HepG2 (cell line): ENCODE measurements at regions not wholly inside any gene's neighbourhood (a gene's known extent, or its start where the extent isn't known, plus 50 kb on each side); places are given as distances from the start of the nearest gene placed in this dataset.

ENCODE experiments used
- HNF4G ChIP-seq, 2 experiments: sonication (generic) in 1 of 2; formaldehyde crosslinking in 1 of 2; IDR thresholded peaks; 2 replicates each; pipeline versions ENCODE4 v1.4.0 to v1.6.1; 2011 to 2020; ENCODE audit warnings: borderline replicate concordance in 2 of 2, low read depth in 2 of 2, mild to moderate bottlenecking in 2 of 2, low read length in 1 of 2, missing genetic modification reagents in 1 of 2, moderate library complexity in 1 of 2
- KAT8 ChIP-seq: IDR thresholded peaks from 2 replicates; pipeline ENCODE4 v1.6.1; 2016; ENCODE audit warnings: missing genetic modification reagents, missing compliant biosample characterization
- NCOR1 ChIP-seq: fragments of 200-600 bp; sonication (generic); IDR thresholded peaks from 2 replicates; pipeline ENCODE4 v1.7.0; 2017; ENCODE audit warnings: antibody characterized with exemption, low read length, borderline replicate concordance
- NFE2L1 ChIP-seq: sonication (generic); formaldehyde crosslinking; IDR thresholded peaks from 2 replicates; pipeline ENCODE4 v1.4.0; 2020; ENCODE audit warnings: missing genetic modification reagents, mild to moderate bottlenecking, borderline replicate concordance
- NRL ChIP-seq: sonication (generic); formaldehyde crosslinking; IDR thresholded peaks from 2 replicates; pipeline ENCODE4 v1.5.0; 2020; ENCODE audit warnings: missing genetic modification reagents, mild to moderate bottlenecking, moderate library complexity, borderline replicate concordance
- TEF ChIP-seq: sonication (generic); formaldehyde crosslinking; IDR thresholded peaks from 2 replicates; pipeline ENCODE4 v1.5.0; 2020; ENCODE audit warnings: missing genetic modification reagents
- TP53 ChIP-seq: sonication (generic); formaldehyde crosslinking; conservative IDR thresholded peaks from 2 replicates; pipeline ENCODE4 v1.4.0; 2020; ENCODE audit warnings: missing genetic modification reagents
- TSC22D2 ChIP-seq: sonication (generic); formaldehyde crosslinking; IDR thresholded peaks from 2 replicates; pipeline ENCODE4 v1.5.1; 2020; ENCODE audit warnings: missing genetic modification reagents, mild to moderate bottlenecking, borderline replicate concordance
- ZNF326 ChIP-seq: sonication (generic); formaldehyde crosslinking; IDR thresholded peaks from 2 replicates; pipeline ENCODE4 v1.4.0; 2020; ENCODE audit warnings: missing genetic modification reagents, borderline replicate concordance
- ZNF646 ChIP-seq: sonication (generic); formaldehyde crosslinking; IDR thresholded peaks from 2 replicates; pipeline ENCODE4 v1.9.0; 2021; ENCODE audit warnings: mild to moderate bottlenecking, missing genetic modification reagents
- ZNF713 ChIP-seq: sonication (generic); formaldehyde crosslinking; IDR thresholded peaks from 2 replicates; pipeline ENCODE4 v1.4.0; 2020; ENCODE audit warnings: mild to moderate bottlenecking, missing genetic modification reagents
- TF ChIP-seq, protein P1 (sequence below): sonication (generic); formaldehyde crosslinking; IDR thresholded peaks from 2 replicates; pipeline ENCODE4 v1.5.0; 2020; ENCODE audit warnings: mild to moderate bottlenecking, missing genetic modification reagents
- TF ChIP-seq, protein P2 (sequence below): sonication (generic); formaldehyde crosslinking; IDR thresholded peaks from 2 replicates; pipeline ENCODE4 v1.5.1; 2020; ENCODE audit warnings: mild to moderate bottlenecking, missing genetic modification reagents, borderline replicate concordance

DNA sequence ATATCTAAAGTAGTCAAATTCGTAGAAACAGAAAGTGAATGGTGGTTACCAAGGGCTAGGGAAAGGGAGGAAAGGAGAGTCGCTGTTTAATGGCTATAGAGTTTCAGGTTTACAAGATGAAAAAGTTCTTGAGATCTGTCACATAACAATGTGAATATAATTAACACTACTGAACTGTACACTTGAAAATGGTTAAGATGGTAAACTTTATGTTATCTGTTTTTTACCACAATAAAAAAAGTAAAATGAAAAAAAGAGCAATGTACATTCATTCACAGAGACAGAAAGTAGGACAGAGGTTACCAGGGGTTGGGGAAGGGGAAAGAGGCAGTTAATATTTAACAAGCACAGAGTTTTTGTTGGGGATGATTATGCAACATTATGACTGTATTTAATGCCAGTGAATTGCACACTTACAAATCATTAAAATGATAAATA is 53.3 kb upstream of the SEC16B start (continued):
- TF ChIP-seq ZNF646 (CRISPR knock-in tag) (no peak), ZNF713 (CRISPR knock-in tag) (no peak), HNF4G (IDR thresholded peaks at IDR 0.05; ENCODE audit: borderline replicate concordance, low read depth, low read length) (no peak), HNF4G (CRISPR knock-in tag; IDR thresholded peaks at IDR 0.05; ENCODE audit: borderline replicate concordance, low read depth) (no peak), NFE2L1 (no peak), ZNF326 (CRISPR knock-in tag) (no peak), TSC22D2 (CRISPR knock-in tag) (no peak), KAT8 (0 out of 2 replicates have a peak, but pooled peaks have one; percentile 28), NCOR1 (peak; percentile 61; the same call in 1 of the 2 replicates), TP53 (no peak), TEF (CRISPR knock-in tag) (peak; percentile 81; the same call in 1 of the 2 replicates), NRL (CRISPR knock-in tag) (no peak)
- TF ChIP-seq, protein P1, sequence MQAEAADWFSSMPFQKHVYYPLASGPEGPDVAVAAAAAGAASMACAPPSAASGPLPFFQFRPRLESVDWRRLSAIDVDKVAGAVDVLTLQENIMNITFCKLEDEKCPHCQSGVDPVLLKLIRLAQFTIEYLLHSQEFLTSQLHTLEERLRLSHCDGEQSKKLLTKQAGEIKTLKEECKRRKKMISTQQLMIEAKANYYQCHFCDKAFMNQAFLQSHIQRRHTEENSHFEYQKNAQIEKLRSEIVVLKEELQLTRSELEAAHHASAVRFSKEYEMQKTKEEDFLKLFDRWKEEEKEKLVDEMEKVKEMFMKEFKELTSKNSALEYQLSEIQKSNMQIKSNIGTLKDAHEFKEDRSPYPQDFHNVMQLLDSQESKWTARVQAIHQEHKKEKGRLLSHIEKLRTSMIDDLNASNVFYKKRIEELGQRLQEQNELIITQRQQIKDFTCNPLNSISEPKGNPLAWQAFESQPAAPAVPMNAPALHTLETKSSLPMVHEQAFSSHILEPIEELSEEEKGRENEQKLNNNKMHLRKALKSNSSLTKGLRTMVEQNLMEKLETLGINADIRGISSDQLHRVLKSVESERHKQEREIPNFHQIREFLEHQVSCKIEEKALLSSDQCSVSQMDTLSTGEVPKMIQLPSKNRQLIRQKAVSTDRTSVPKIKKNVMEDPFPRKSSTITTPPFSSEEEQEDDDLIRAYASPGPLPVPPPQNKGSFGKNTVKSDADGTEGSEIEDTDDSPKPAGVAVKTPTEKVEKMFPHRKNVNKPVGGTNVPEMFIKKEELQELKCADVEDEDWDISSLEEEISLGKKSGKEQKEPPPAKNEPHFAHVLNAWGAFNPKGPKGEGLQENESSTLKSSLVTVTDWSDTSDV: no peak
- TF ChIP-seq, protein P2, sequence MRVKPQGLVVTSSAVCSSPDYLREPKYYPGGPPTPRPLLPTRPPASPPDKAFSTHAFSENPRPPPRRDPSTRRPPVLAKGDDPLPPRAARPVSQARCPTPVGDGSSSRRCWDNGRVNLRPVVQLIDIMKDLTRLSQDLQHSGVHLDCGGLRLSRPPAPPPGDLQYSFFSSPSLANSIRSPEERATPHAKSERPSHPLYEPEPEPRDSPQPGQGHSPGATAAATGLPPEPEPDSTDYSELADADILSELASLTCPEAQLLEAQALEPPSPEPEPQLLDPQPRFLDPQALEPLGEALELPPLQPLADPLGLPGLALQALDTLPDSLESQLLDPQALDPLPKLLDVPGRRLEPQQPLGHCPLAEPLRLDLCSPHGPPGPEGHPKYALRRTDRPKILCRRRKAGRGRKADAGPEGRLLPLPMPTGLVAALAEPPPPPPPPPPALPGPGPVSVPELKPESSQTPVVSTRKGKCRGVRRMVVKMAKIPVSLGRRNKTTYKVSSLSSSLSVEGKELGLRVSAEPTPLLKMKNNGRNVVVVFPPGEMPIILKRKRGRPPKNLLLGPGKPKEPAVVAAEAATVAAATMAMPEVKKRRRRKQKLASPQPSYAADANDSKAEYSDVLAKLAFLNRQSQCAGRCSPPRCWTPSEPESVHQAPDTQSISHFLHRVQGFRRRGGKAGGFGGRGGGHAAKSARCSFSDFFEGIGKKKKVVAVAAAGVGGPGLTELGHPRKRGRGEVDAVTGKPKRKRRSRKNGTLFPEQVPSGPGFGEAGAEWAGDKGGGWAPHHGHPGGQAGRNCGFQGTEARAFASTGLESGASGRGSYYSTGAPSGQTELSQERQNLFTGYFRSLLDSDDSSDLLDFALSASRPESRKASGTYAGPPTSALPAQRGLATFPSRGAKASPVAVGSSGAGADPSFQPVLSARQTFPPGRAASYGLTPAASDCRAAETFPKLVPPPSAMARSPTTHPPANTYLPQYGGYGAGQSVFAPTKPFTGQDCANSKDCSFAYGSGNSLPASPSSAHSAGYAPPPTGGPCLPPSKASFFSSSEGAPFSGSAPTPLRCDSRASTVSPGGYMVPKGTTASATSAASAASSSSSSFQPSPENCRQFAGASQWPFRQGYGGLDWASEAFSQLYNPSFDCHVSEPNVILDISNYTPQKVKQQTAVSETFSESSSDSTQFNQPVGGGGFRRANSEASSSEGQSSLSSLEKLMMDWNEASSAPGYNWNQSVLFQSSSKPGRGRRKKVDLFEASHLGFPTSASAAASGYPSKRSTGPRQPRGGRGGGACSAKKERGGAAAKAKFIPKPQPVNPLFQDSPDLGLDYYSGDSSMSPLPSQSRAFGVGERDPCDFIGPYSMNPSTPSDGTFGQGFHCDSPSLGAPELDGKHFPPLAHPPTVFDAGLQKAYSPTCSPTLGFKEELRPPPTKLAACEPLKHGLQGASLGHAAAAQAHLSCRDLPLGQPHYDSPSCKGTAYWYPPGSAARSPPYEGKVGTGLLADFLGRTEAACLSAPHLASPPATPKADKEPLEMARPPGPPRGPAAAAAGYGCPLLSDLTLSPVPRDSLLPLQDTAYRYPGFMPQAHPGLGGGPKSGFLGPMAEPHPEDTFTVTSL (CRISPR knock-in tag): peak; percentile 21; the same call in 1 of the 2 replicates
